ENCODE measurements at regions not wholly inside any gene's neighbourhood (a gene's known extent, or its start where the extent isn't known, plus 50 kb on each side); places are given as distances from the start of the nearest gene placed in this dataset.
A peak's percentile ranks its signal among the peaks of the same experiment; 100 is the strongest.

- no peak for DNase-seq (ENCODE audit: low spot score in 2 of 2)
- H3K27ac ChIP-seq, result peak overlapping the region in 1 of 2 donors; percentile 19
- no peak overlapping the region for H3K4me3 ChIP-seq
- intact Hi-C loops (cut with DNase I; ENCODE audit: low total_unique reads), result no loop called here
- H3K9me3 ChIP-seq, result no peaks in the 10 kb centered on the region
- H3K36me3 ChIP-seq, result no peaks in the 10 kb centered on the region
- no peaks in the 10 kb centered on the region for H3K4me1 ChIP-seq
- H3K27me3 ChIP-seq, result no peaks in the 10 kb centered on the region
- TF ChIP-seq CTCF (IDR thresholded peaks at IDR 0.05) (no peak), POLR2A (IDR thresholded peaks at IDR 0.05) (no peak), POLR2AphosphoS5 (IDR thresholded peaks at IDR 0.05) (no peak)
Measured at GRCh38 chr12:114744285-114744684, 60.3 kb upstream of the TBX3 start.

- Histone ChIP-seq H3K9me3 (no peaks in the 10 kb centered on the region), H3K4me3 (no peak overlapping the region), H3K27me3 (no peaks in the 10 kb centered on the region), H3K27ac (no peak overlapping the region), H3K36me3 (no peaks in the 10 kb centered on the region), H3K4me1 (no peaks in the 10 kb centered on the region)
- DNase-seq (ENCODE audit: low spot score in 2 of 2), result no peak
- intact Hi-C loops (cut with DNase I; ENCODE audit: low total_unique reads), result no loop called here
- TF ChIP-seq POLR2AphosphoS5 (IDR thresholded peaks at IDR 0.05), result no peak
Measured at GRCh38 chr12:114743799-114744198, 59.8 kb upstream of the TBX3 start.

- H3K4me3 ChIP-seq, result no peak overlapping the region
- DNase-seq (ENCODE audit: low spot score in 2 of 2), result no peak
- H3K27ac ChIP-seq, result no peak overlapping the region
- H3K36me3 ChIP-seq, result no peaks in the 10 kb centered on the region
- TF ChIP-seq POLR2AphosphoS5 (IDR thresholded peaks at IDR 0.05) (no peak), CTCF (IDR thresholded peaks at IDR 0.05) (no peak), POLR2A (IDR thresholded peaks at IDR 0.05) (no peak)
- no peaks in the 10 kb centered on the region for H3K27me3 ChIP-seq
- no peaks in the 10 kb centered on the region for H3K9me3 ChIP-seq
- no peaks in the 10 kb centered on the region for H3K4me1 ChIP-seq
- intact Hi-C loops (cut with DNase I; ENCODE audit: low total_unique reads), result no loop called here
Measured at GRCh38 chr12:114743289-114743688, 59.3 kb upstream of the TBX3 start.

- Histone ChIP-seq H3K4me3 (no peak overlapping the region), H3K4me1 (no peaks in the 10 kb centered on the region), H3K9me3 (no peaks in the 10 kb centered on the region), H3K36me3 (no peaks in the 10 kb centered on the region), H3K27ac (no peak overlapping the region), H3K27me3 (no peaks in the 10 kb centered on the region)
- TF ChIP-seq POLR2AphosphoS5 (IDR thresholded peaks at IDR 0.05), result no peak
- TF ChIP-seq CTCF (IDR thresholded peaks at IDR 0.05), result no peak
- TF ChIP-seq POLR2A (IDR thresholded peaks at IDR 0.05), result no peak
- intact Hi-C loops (cut with DNase I; ENCODE audit: low total_unique reads), result no loop called here
- no peak for DNase-seq (ENCODE audit: low spot score in 2 of 2)
Measured at GRCh38 chr12:114742363-114742762, 58.4 kb upstream of the TBX3 start.

GRCh38 chr12:114741940-114742339 lies 58.0 kb upstream of the TBX3 start:
- no peak for DNase-seq (ENCODE audit: low spot score in 2 of 2)
- intact Hi-C loops (cut with DNase I; ENCODE audit: low total_unique reads), result no loop called here

More at GRCh38 chr12:114741940-114742339, 58.0 kb upstream of the TBX3 start:
- H3K4me1 ChIP-seq, result no peaks in the 10 kb centered on the region
- H3K4me3 ChIP-seq, result no peak overlapping the region
- H3K27me3 ChIP-seq, result no peaks in the 10 kb centered on the region
- no peak for TF ChIP-seq POLR2AphosphoS5 (IDR thresholded peaks at IDR 0.05)
- TF ChIP-seq POLR2A (IDR thresholded peaks at IDR 0.05), result no peak
- no peak for TF ChIP-seq CTCF (IDR thresholded peaks at IDR 0.05)
- no peaks in the 10 kb centered on the region for H3K9me3 ChIP-seq
- no peak overlapping the region for H3K27ac ChIP-seq
- no peaks in the 10 kb centered on the region for H3K36me3 ChIP-seq
